HG02840 (cell line): ENCODE measurements at regions not wholly inside any gene's neighbourhood (a gene's known extent, or its start where the extent isn't known, plus 50 kb on each side); places are given as distances from the start of the nearest gene placed in this dataset.

Source experiments
- ATAC-seq: cut with Tn5 transposase; IDR thresholded peaks from one replicate; pipeline ENCODE4 v1.9.1; 2021; ENCODE audit warnings: mild to moderate bottlenecking, moderate library complexity, moderate number of reproducible peaks; ENCODE audit not compliant: unreplicated experiment, low FRiP score

DNA sequence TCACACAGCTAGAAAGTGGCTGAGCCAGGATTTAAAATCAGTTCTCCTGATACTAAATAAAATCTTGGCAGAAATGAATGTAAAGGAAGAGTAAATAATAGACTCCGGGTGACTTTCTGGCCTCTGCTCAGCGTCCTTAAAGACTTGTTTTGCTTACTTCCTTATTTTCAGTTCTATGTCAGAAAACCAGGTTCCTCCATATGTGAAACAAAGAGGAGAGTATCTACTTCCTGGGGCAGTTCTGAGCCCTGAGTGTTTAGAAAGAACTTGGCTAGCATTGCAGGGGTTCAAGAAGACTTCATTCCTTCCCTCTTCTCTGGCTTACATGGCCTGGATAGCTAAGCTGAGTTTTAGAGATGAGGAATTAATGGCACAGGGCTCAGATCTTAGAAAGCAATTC lies 222.8 kb upstream of the TLE3 start:
- no peak for ATAC-seq

DNA sequence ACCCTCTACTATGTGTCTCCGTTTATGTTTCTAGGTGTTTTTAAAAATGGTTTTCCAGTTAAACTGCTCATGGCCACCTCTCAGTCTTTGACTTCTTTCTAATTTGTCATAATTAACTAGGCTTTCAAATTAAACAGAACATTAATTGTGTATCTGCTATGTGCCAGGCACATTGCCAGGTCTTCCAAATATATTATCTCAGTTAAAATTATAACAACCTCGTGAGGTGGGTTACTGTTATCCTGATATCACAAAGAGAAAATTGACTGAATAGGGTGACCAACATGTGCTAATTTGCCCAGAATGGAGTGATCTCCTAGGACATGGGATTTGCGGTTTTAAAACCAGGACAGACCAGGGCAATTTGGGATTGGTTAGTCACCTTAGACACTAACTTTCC lies 222.4 kb upstream of the TLE3 start:
- ATAC-seq = no peak

DNA sequence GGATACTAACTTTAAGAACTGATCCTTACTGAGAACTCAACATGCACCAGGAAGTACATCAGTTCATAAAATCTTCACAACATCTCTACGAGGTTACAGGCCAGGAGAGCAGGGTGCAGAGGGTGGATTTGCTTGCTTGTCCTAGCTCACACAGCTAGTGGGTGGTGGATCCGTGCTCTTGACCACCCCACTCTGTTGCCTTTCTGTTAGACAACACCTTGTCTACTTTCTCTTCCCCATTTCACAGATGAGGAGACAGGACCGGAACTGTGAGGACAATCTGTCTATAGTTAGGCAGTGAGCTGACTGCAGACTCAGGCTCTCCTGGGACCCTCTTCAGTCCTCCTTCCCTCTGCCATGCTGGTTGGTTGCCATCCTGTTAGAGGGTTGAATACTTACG lies 221.7 kb upstream of the TLE3 start:
- ATAC-seq = peak; percentile 78

DNA sequence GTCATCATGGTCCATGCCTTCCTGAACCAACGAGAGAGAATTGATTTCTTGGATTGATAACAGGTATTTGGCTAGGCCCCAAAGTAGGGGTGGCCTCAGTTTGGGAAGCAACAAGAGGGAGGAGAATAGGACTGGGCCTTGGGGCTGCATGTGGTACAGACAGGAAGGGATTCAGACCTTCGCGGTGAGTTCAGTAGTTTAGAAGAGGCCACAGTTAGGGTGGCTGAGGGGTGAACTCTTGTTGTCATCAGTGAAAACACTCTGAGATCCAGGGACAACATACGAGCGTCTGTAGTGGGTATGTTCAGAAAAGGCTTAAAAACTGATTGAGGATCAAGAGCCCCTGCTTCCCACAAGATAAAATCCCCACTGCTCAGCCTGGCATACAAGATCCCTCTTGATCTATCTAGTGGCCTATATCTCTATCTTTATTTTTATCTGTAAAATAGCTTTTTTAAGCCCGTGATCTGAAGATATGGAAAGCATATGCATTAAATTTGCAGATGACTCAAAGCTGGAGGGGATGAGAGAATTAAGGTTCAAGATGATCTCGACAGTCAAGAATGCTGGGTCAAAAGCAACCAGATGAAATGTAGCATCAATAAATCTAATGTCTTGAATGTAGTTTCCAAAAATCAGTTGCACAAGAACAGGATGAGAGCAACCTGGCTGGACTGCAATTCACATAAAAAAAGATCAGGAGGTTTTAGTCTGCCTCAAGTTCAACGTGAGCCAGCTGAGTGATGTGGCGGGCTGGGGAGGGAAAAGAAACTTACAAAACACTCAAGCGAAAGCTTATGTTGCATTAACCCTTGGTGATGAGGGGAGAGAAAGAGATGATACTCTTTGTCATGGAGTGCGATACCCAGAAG lies 221.1 kb upstream of the TLE3 start:
- peak; percentile 21 for ATAC-seq

DNA sequence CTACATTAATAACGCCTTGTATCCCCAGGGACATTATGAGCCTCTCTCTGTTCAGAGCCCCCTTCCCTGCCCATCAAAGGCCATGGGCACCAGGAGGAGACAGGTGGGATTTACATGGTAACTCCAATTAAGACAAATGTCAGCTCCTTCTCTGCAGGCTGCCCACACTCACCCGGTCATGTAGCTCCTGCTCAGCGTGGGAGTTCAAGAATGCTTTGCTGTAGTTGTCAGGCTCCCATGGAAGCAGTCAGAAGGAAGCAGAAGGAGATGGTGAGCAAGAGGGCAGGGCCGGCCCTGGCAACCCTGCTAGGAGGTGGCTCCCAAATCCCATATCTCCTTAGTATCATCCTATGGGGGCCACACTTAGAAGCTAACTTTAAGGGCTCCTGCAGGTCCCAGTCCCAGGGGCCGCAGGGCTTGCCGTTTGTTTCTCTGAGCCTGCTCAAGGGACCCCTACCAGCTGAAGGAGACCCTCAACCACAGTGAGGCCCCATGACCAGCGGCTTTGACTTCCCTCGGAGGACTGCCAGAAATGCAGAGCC lies 218.4 kb upstream of the TLE3 start:
- ATAC-seq = no peak

DNA sequence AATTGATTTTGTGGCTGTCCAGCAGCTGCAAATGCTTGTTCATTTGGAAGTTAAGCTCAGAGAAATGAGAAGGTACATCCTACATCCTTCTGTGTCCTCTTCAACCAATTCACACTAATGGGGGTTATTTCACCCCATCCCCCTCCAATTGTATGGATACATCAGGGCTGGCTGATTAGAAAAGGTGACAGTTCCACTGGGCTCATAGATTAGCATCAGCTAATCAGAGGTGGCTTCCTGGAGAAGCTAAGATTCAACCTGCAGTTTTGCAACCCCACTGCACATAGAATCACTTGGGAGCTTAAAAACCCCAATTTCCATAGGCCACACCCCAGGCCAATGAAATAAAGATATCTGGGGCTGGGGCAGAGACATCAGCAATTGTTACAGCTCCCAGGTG lies 217.7 kb upstream of the TLE3 start:
- no peak for ATAC-seq

DNA sequence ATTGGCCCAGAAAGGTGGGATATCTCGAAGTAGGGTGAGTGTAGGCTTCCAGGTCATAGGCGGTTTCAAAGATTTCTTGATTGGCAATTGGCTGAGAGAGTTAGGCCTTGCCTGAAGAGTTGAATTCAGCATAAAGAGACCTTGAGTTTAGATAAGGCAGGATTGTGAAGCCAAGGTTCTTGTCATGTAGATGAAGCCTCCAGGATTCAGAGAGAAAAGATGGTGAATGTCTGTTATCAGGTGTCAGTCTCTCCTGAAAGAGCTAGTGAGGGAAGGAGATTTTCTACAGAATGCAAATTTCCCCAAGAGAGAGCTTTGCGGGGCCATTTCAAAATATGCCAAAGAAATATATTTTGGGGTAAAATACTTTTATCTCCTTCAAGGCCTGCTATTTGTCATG lies 217.0 kb upstream of the TLE3 start:
- no peak for ATAC-seq

DNA sequence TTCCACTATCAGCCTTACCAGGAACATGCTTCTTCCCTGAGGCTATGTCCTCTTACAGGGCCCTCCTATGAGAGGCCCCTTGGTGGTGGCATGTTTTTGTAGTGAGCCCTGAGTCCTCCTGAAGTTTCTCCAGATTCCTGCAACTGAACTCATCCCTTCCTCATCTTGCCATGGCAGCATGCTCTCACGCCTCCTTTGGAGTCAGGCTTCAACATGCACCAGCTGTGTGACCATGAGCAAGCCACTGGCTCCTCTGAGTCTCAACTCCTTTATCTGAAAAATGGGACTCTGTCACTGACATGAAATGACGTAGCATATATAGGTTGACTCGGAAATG lies 216.3 kb upstream of the TLE3 start:
- no peak for ATAC-seq

DNA sequence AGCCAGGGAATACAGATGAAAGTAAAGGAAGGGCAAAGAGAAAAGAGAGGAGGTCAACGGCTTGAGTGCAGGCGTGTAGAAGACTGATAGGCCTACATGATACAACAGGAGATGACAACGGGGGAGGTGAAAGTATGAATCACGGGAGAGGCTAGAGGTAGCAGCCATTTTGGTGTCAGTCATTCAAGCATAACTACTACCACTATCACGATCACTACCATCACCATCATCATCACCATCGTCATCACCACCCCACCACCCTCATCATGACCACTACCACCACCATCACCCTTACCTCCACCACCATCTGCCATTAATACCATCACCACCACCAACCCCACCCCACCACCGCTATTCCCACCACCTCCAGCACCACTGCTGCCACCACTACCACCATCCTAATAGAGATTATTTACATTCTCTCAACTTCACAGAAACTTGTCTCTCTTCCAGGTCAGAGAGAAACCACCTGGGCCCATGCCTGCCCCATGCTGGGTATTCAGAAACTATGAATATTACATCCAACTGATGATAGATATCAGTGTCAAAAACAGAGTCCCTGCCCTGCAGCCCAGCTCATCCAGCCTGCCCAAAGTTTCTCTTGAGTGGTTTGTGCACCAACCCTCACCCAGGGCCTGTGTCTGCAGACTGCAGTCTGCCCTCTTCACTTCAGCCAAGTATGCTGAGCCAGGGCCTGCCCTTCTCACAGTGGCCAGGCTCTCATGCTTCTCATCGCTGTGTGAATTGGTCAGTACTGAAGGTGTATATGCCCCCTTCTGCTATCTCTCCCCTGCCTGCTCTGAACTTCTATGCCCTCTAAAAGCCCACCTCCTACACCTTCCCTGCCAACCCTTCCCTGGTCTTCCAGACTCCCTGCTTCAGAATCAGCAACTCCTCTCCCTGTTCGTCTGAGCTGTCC lies 215.6 kb upstream of the TLE3 start:
- ATAC-seq = no peak

DNA sequence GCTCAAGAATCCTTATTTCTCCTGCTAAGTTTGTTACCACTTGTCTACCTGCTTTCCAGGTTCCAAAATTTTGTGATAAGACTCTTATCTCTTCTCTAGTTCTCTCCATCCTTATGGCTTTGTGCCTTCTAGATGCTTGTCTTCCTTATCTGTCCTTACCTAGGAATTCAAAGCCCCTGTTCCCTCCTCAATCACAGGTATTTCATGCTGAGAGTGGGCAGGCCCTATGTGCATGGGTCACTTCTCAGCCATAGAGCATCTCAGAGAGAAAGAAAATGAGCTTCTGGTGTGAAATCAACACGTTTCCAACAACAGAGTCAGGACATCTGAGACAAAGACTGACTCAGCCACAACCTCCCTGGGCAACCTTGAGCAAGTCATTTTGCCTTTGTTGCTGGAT lies 214.1 kb upstream of the TLE3 start:
- no peak for ATAC-seq

DNA sequence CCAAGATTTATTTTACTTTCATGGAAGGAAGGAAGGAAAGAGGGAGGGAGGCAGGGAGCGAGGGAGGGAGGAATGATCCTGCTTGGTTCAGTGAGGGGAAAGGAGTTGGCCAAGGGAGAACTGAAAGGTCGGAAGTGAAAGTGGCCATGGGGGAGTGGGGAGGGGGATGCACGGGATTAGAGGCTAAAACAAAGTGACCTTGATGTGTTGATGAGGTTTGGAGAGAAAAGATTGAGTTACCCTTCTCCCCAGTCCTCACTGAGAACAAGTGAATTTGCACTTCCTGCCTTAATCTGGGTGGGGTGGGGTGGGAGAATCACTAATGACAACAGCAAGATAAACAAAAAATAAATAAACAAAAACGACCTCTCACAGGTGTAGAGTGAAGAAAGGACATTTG lies 212.0 kb upstream of the TLE3 start:
- ATAC-seq = no peak

DNA sequence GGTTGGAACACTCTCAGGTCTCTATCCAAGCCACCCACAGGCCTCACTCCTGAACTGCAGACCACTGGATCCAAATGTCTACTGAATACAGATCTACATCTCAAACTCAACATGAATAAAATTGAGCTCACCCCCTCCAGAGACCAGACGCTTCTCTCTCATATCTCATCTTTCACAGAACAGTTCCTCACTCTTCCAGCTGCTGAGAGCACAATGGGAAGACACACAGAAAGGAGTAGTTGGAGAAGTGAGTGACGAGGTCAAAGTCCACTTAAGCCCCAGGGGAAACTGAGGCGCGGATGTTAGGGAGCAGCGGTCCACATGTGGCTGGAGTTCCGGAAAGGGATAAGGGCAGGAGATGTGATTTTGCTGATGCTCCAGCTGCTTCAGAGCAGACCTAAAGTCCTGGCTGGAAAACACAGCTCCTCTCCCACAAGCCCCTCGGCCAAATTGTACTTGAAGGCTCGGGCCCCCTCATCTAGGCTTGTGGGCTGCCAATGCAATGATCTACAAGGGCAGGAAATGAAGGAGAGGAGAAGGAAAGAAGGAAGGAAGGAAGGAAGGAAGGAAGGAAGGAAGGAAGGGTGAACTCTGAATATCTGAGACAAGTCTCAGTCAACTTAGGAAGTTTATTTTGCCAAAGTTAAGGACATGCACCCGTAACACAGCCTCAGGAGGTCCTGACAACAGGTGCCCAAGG lies 211.2 kb upstream of the TLE3 start:
- ATAC-seq = no peak

DNA sequence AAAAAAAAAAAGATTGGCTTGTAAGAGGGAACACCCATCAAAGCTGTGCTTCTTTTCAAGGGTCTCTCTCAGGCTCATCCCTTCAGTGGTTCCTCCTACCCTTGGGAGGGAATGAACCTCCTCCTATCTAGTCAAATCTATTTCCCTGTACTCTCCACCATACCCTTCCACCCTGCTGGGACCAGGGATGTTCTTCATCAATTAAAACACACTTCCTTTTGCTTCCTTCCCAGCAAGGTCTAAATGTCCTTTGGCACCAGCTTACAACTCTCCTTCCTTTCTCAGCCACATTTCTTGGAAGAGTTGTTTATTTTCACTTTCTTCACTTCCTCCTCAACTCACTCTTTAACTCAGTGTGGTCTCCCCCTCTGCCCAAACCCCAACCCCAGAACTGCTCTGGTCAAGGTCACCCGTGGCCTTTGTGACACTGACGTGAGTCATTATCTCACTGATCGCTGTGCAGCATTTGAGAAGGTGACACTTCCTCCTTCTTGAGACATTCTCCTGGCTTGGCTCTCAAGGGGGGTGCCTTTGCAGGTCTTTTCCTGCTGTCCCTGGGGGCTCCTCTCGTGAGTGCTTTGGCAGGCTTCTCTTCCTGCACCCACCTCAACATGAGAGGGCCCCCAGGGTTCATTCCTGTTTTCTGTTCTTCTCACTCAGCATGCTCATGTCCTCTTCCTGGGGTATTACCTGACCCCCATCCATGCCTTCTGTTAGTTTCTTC lies 210.5 kb upstream of the TLE3 start:
- ATAC-seq = no peak

DNA sequence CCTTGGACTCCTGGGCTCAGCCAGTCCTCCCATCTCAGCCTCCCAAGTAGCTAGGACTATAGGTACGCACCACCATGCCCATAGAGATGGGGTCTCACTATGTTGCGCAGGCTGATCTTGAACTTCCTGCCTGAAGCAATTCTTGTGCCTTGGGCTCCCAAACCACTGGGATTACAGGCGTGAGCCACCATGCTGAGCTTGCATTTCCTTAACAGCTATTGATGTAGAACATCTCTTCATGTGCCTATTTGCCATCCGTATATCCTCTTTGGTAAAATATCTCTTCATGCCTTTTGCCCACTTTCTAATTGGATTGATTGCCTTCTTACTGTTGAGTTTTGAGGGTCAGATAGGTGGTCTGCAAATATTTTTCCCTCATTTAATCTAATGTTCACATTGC lies 208.9 kb upstream of the TLE3 start:
- ATAC-seq = no peak

DNA sequence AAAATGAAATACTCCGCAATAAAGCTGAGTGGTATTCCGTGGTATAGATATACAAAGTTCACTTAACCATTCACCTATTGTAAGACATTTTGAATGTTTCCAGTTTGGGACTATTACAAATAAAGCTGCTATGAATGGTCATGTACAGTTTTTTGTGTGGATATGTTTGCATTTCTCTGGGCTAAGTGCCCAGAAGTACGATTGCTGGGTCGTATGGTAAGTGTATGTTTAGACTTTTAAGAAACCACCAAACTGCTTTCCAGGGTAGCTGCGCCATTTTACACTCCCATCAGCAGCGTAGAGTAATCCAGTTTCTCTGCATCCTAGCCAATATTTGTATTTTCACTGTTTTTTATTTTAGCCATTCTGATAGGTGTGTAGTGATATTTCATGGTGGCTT lies 208.4 kb upstream of the TLE3 start:
- no peak for ATAC-seq

DNA sequence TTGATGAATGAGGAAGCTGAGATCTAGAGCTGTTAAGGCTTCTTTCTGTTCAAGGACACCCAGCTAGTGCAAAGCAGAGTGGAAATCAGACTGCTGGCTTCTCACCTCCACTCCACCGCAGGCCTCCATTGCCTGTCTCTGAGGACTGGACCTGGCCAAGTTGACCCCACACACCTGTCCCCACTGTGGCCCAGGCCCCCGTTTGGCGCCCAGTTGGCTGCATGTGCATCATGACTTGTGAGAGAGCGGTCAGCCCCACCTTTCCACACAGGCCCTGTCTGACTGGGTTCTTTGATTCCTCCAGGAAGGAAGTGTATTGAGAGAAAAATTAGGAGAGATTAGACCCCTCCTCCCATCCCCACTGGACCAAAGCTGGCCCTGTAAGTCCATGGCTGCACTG lies 206.3 kb upstream of the TLE3 start:
- ATAC-seq = no peak

DNA sequence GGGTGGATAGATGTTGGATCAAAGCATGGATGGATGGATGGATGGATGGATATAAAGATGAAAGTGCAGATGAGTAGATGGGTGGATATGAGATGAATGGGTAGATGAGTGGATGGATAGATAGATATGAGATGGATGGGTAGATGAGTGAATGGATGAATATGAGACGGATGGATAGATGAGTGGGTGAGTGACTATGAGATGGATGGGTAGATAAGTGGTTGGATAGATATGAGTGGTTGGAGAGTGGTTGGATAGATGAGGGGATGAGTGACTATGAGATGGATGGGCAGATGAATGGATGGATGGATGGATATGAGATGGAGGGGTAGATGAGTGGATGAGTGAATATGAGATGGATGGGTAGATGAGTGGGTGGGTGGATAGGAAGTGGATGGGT lies 204.6 kb upstream of the TLE3 start:
- ATAC-seq = no peak

DNA sequence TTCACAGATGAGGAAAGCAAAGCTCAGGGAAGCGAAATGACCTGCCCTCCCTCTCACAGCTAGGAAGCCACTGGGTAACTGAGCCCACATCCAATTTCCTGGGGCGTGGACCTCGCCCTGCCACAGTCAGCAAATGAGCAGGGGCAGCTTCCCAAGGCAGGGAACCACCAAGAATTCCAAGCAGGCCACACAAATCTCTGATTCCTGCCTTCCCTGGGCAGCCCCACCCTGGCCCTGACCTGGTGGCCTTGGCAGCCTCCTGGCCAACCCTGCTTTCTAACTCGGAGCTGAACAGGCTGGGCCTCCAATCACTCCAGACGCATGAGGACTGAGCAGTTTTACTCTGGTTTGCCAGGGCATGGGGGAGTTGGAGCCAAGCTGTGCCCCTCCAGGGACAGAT lies 203.7 kb upstream of the TLE3 start:
- no peak for ATAC-seq

DNA sequence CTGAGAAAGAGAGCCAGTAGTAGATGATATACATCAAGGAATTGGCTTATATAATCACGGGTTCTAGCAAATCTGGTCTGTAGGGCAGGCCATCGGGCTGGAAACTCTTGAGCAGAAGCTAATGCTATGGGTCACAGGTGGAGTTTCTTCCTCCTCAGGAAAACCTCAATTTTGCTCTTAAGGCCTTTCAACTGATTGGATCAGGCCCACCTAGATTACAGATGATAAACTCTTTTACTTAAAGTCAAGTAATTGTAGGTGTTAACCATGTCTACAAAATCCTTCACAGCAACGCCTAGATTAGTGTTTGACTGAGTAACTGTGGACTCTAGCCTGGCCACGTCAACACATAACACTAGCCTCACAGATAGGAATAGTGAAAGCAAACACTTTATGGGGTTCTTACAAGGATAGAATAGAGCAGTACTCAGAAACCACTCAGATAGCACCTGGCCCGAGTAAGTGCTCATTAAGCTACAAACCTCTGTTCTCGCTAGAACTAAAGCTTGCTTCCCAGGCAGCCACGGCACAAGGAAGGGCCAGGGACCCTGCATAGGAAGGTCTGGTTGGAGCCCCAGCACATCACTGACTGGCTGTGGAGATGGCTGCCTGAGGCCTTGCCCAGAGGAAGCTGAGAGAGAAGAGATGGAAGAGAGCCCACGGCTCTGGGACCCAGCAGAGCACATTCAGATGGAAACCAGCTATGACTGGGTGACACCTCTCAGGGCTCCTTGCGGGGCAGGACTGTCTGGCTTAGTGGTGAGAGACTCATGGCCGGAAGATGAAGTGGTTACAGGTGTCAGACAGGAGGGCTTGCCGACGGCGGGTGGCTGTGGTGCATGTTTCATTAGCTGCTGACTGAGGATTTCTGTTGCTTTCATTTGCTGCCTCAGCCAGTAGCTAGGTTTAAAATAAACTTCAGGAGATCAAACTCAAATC lies 202.5 kb upstream of the TLE3 start:
- peak; percentile 93 for ATAC-seq
